CD4-positive, alpha-beta T cell treated with Interleukin-21 for 1 hour (primary cell): ENCODE measurements at regions not wholly inside any gene's neighbourhood (a gene's known extent, or its start where the extent isn't known, plus 50 kb on each side); places are given as distances from the start of the nearest gene placed in this dataset.

Experiments used
- DNase-seq: peaks from one replicate; pipeline ENCODE4 v3.0.0-alpha.2; 2020

- DNase-seq: no peak
Measured at GRCh38 chr6:168737014-168737413, 296.0 kb downstream of the SMOC2 start.

- DNase-seq: no peak
Measured at GRCh38 chr6:168736039-168736438, 295.1 kb downstream of the SMOC2 start.

DNA sequence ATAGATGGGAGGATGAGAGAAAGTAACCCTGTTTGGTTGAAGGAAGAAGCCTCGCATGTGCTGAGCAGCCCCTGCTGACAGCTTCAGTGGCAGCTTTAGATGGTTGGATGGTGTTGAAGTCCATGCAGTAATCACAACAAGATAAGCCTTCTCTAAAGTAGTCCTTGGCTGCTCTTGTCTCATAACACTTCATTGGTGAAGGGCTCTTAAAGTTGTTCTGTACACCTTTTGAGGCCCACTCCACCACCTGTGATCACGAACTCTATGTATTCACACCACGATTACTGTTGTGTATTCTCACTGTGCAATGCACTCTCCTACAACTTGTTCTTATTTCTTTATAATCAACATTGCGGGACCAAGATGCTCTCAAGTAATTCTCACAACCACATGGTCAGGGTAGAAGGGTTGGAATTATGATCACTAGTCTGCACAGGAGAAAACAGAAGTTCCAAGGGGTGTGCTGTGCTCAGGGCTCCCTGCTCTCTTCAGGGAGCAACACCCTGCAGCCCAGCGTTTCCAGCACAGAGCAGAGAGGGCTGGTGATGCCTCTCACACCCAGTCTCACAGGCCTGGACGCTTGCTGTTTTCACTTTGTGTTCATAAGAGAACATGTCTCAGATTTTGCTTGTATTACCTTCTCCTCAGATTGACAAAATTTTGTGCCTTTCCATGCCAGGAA is 294.4 kb downstream of the SMOC2 start:
- no peak for DNase-seq

DNA sequence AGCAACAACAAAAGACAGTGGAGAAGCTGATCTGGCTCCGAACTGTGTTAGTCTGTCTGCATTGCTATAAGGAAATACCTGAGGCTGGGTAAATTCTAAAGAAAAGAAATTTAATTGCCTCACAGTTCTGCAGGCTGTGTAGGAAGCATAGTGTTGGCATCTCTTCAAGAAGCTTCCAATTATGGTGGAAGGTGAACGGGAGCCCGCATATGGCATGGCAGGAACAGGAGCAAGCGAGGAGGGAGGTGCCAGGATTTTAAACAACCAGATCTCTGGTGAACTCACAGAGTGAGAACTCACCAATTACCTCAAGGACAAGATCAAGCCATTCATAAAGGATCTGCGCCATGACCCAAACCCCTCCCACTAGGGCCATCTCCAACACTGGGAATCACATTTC is 293.5 kb downstream of the SMOC2 start:
- no peak for DNase-seq

DNA sequence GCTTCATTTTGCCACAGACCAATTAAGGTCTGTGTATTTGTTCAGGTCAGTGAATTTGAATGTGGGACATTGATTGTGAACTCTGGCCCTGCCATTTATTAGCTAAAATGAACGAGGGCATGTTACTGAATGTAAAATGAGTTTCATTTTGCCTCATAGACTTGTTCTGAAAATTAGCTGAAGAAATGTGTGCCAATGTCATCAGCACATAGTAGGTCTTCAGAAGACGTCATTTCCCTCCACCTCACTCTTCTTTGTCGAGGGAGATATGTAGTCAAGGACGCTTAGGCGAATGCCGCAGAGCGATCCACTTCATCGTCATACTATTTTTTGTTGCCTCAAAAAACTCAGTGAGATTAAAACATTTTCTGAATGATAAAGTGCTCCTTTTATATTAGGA is 291.7 kb downstream of the SMOC2 start:
- DNase-seq: no peak

DNA sequence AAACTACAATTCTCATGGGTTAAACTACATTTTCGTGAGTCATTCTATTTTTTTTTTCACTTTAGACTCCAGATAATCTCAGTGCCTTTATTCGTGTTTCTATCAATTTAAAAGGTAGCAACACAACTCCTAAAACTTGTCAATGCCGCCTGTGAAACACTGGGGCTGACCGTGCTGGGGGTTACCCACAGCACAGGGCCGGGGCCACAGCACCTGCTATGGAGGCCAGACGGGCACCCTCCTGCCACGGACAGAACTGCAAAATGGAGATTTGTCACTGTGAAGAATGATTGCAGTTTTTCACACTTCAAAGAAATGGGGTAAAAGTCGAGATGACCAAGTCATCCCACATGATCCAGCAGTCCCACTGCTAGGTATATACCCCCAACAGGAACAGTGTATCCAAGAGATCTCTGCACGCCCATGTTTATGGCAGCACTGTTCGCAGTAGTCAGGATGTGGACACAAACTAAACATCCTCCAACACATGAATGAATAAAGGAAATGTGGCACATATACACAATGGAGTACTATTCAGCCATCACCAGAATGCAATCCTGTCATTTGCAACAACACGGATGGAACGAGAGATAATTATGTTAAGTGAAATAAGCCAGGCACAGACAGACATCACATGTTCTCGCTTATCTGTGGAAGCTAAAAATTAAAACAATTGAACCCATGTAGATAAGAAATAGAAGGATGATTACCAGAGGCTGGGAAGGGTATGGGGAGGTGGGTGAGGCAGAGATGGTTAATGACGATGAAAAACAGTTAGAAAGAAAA is 290.1 kb downstream of the SMOC2 start:
- no peak for DNase-seq

GRCh38 chr6:168728056-168728455 is 287.1 kb downstream of the SMOC2 start:
- no peak for DNase-seq

DNA sequence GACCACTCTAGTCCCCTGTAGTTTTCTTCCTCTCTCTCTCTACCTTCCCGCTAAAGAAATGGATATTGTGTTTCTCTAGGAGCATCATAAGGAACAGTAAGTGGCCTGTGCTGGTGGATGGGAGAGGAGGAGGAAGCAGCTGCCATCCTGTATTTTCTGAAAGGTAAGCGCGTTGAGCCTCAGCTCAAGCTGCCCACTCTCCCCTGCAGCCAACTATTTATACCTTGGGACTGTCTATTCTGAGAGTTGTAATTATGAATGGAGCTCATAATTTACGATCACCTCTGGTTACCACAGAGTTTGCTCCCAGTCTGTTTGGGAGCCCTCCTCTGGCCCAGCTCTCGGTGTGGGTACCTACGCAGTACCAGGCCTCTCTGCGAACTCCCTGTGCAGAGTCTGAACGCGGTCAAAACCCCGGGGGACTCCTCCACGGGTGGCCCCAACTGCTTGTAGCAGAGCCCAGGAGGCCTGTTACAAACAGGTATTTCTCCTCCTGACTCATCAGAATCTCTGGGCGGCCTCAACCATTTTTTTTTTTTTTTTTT is 285.4 kb downstream of the SMOC2 start:
- DNase-seq: no peak

GRCh38 chr6:168725802-168726201 is 284.8 kb downstream of the SMOC2 start:
- no peak for DNase-seq

DNA sequence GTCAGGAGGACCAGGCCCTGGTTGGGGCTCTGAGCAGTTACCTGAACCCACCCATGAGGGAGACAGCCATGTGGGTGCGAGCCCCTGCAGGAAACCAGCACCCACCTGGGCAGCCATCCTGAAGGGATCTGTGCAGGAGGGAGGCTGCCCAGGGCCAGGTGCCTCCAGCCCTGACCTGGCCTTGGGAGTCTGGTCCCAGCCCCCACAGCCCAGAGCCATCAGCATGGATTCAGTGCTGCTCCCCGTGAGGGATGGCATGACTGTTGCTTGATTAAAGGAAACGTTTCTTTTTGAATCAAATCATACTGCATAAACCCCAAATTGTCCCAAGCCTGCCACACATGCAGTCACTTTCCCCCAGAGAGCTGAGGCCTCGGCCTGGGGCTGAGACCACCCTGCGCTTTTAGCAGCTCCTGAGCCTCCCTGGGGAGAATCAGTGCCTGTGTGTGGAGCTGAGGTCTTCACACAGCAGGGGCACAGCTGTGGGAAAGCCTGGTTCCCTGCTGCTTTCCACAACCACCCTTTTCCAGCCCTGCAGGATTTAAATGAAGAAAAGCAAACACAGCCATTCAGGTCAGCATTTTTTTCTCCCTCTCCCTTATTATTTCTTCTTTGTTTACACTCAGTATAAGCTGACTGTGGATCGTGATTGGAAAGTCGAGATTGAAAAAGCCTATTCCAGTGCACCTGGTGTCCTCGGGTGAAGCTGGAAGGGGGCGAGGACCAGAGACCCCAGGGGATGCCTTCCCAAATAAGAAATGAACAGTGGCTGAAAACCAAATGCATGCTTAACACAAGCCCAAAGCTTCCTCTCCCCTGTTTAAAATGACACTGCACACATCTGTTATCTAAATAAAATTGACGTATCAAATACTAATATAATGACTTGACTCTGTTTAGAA is 283.9 kb downstream of the SMOC2 start:
- no peak for DNase-seq

DNA sequence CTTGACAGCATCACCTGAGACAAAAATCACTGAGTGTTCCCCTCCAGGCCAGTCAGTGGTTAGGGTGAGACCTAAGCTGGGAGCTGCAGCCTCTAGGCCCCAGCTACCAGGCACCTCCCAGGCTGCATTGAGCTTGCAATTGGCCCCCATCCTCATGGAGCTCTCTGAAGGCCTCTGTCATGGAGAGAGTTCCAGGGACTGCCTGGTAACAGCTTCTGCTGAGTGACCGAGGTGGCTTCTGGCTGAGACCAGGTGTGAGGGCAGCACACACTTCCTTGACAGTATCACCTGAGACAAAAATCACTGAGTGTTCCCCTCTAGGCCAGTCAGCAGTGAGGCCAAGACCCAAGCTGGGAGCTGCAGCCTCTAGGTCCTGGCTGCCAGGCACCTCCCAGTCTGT is 283.0 kb downstream of the SMOC2 start:
- DNase-seq: no peak

- no peak for DNase-seq
Measured at GRCh38 chr6:168722397-168722796, 281.4 kb downstream of the SMOC2 start.

DNA sequence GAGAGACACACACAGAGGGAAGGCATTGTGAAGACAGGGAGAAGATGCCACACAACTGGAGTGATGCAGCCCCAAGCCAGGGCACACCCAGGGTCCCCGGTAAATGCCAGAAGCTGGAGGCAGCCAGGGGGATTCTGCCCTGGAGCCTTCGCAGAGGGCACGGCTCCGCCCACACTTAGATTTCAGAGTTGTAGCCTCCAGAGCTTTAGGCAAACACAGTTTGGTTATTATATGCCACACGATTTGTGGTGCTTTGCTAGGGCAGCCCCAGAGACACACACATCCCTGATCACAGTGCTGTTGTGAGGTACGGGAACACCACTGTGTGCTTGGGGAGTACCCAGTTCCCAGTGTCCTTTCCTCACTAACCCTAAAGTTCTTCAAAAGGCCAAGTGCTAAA is 280.6 kb downstream of the SMOC2 start:
- DNase-seq: no peak

DNA sequence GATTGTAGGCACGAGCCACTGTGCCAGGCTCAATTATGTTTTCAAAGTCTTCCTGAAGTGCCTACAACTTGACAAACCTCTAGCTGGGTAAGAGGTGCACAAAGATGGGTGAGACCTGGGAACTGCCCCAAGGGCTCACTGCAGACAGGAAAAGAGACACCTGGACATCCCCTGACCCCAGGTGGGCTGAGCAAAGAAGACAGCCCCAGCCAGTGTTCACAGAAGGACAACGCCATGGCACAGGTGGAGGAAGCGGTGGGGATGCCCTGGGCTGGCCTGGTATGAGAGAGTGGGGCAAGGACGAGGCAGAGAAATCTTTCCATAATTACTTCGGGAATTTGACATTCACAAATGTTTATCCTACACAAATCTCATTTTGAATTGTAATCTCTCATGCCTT is 278.9 kb downstream of the SMOC2 start:
- no peak for DNase-seq

- no peak for DNase-seq
Measured at GRCh38 chr6:168718821-168719475, 278.0 kb downstream of the SMOC2 start.
